Esophagus muscularis mucosa (tissue), 4 donors: ENCODE measurements at regions not wholly inside any gene's neighbourhood (a gene's known extent, or its start where the extent isn't known, plus 50 kb on each side); places are given as distances from the start of the nearest gene placed in this dataset.
A peak's percentile ranks its signal among the peaks of the same experiment; 100 is the strongest.

ENCODE experiments used
- DNase-seq: peaks from one replicate; pipeline ENCODE4 v3.0.0-alpha.2; 2017; ENCODE audit errors: extremely low spot score
- H3K27ac ChIP-seq, 4 donors: fragments of 200-600 bp; sonication (generic); replicated peaks in 1 of 4; 1 replicate in 3 of 4; 2 replicates in 1 of 4; pipeline ENCODE4 v1.5.1; 2016 to 2019; ENCODE audit warnings: mild to moderate bottlenecking in 1 of 4
- H3K27me3 ChIP-seq, 4 donors: fragments of 200-600 bp; sonication (generic); one replicate each; pipeline versions ENCODE4 v1.5.1 to v1.6.0; 2016 to 2019
- H3K36me3 ChIP-seq, 4 donors: fragments of 200-600 bp; sonication (generic); one replicate each; pipeline ENCODE4 v1.5.1; 2016 to 2019
- H3K4me1 ChIP-seq, 4 donors: fragments of 200-600 bp; sonication (generic); one replicate each; pipeline ENCODE4 v1.5.1; 2016 to 2019
- H3K4me3 ChIP-seq, 4 donors: fragments of 200-600 bp; sonication (generic); 1 replicate in 2 of 4; 2 replicates in 2 of 4; pipeline ENCODE4 v1.5.1; 2016 to 2019; ENCODE audit warnings: mild to moderate bottlenecking in 4 of 4, moderate library complexity in 1 of 4
- H3K9me3 ChIP-seq, 4 donors: fragments of 200-600 bp; sonication (generic); 1 replicate in 3 of 4; 2 replicates in 1 of 4; pipeline ENCODE4 v1.5.1; 2016 to 2019
- CTCF ChIP-seq, 3 experiments: fragments of 200-600 bp in 2 of 3; fragments of 450-650 bp in 1 of 3; sonication (generic) in 2 of 3; IDR thresholded peaks; one replicate each; pipeline ENCODE4 v1.5.1; 2017 to 2019; ENCODE audit warnings: antibody characterized with exemption in 3 of 3, mild to moderate bottlenecking in 2 of 3, moderate library complexity in 1 of 3
- EP300 ChIP-seq: sonication (generic); formaldehyde crosslinking; IDR thresholded peaks from one replicate; pipeline ENCODE4 v1.6.1; 2017; ENCODE audit warnings: antibody characterized with exemption
- POLR2A ChIP-seq: fragments of 450-650 bp; IDR thresholded peaks from one replicate; pipeline ENCODE4 v1.6.1; 2017; ENCODE audit warnings: antibody characterized with exemption, moderate library complexity, mild to moderate bottlenecking, low read depth
- POLR2AphosphoS5 ChIP-seq, 2 donors: sonication (generic); formaldehyde crosslinking; IDR thresholded peaks; one replicate each; pipeline ENCODE4 v1.6.1; 2017; ENCODE audit warnings: antibody characterized with exemption in 2 of 2
- WGBS: methylation state at CpG from one replicate; pipeline ENCODE4 v1.1.5; 2018; 5-methylcytosine and 5-hydroxymethylcytosine counted together
- intact Hi-C: fragments of 100-400 bp; cut with DNase I; formaldehyde crosslinking; loops from one replicate; pipeline ENCODE4 v1.15.1; 2023

- intact Hi-C loops: no loop called here
- peak overlapping the region; percentile 2 to 38 (median 30) for H3K27ac ChIP-seq
These were observed 329.2 kb upstream of the HAND2 start for GRCh38 chr4:173859091-173859713.

GRCh38 chr4:173858471-173858870, 328.4 kb upstream of the HAND2 start:
- intact Hi-C loops: no loop called here
- H3K27me3 ChIP-seq: no peaks in the 10 kb centered on the region
- H3K4me1 ChIP-seq: peaks cover 7 to 37% (median 16%) of the 10 kb centered on the region in 4 donors
- TF ChIP-seq POLR2AphosphoS5 (IDR thresholded peaks at IDR 0.05) (no peak), POLR2A (no peak), EP300 (no peak), CTCF (IDR thresholded peaks at IDR 0.05) (no peak)
- no peaks in the 10 kb centered on the region for H3K36me3 ChIP-seq
- H3K27ac ChIP-seq: peak overlapping the region in 1 of 4 donors; percentile 38
- H3K4me3 ChIP-seq: no peak overlapping the region
- 58% methylated on average over 2 of the region's 2 CpGs for WGBS
- DNase-seq: no peak
- no peaks in the 10 kb centered on the region for H3K9me3 ChIP-seq

More at GRCh38 chr4:173859091-173859713, 329.2 kb upstream of the HAND2 start:
- 35% methylated on average over 6 of the region's 6 CpGs for WGBS
- H3K4me3 ChIP-seq: no peak overlapping the region
- H3K9me3 ChIP-seq: peaks cover 0 to 5% (median under 1%) of the 10 kb centered on the region in 4 donors
- TF ChIP-seq POLR2AphosphoS5 (IDR thresholded peaks at IDR 0.05) (no peak), EP300 (no peak), POLR2A (no peak), CTCF (IDR thresholded peaks at IDR 0.05) (no peak)
- no peak for DNase-seq
- no peaks in the 10 kb centered on the region for H3K27me3 ChIP-seq
- H3K36me3 ChIP-seq: no peaks in the 10 kb centered on the region
- peaks cover 7 to 34% (median 13%) of the 10 kb centered on the region in 4 donors for H3K4me1 ChIP-seq

DNA sequence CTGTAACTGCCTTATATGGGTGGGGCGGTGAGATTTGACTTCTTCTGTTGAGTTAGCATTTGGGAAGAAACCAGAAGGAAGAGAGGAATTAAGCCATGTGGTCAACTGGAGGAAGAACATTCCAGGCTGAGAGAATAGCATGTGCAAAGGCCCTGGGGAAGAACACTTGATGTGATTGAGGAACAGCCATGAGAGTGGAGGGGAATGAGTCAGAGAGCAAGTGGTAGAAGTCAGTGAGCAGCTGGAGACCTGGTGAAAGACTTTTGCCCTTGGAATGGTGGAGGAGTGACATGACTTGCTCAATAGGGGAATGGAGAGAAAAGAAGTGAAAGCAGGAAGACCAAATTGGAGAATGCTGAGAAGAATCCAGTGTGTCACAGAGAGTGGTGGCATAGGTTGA, 327.8 kb upstream of the HAND2 start:
- WGBS: 96% methylated on average over 1 of the region's 1 CpG
- H3K27me3 ChIP-seq: no peaks in the 10 kb centered on the region
- intact Hi-C loops: no loop called here
- H3K4me1 ChIP-seq: peaks cover 7 to 42% (median 21%) of the 10 kb centered on the region in 4 donors
- H3K4me3 ChIP-seq: no peak overlapping the region
- no peaks in the 10 kb centered on the region for H3K9me3 ChIP-seq
- DNase-seq: no peak
- TF ChIP-seq POLR2AphosphoS5 (IDR thresholded peaks at IDR 0.05): no peak
- TF ChIP-seq POLR2A: no peak
- TF ChIP-seq EP300: no peak
- no peak for TF ChIP-seq CTCF (IDR thresholded peaks at IDR 0.05)
- no peak overlapping the region for H3K27ac ChIP-seq
- H3K36me3 ChIP-seq: no peaks in the 10 kb centered on the region

- 56% methylated on average over 2 of the region's 2 CpGs for WGBS
- intact Hi-C loops: no loop called here
- no peaks in the 10 kb centered on the region for H3K27me3 ChIP-seq
These were observed 325.0 kb upstream of the HAND2 start for GRCh38 chr4:173855015-173855414.

More at GRCh38 chr4:173855015-173855414, 325.0 kb upstream of the HAND2 start:
- peak overlapping the region in 2 of 4 donors; percentile 6 to 34 for H3K27ac ChIP-seq
- no peak for DNase-seq
- no peaks in the 10 kb centered on the region for H3K9me3 ChIP-seq
- peaks cover 7 to 38% (median 21%) of the 10 kb centered on the region in 4 donors for H3K4me1 ChIP-seq
- H3K4me3 ChIP-seq: no peak overlapping the region
- TF ChIP-seq POLR2AphosphoS5 (IDR thresholded peaks at IDR 0.05) (no peak), EP300 (no peak), POLR2A (no peak), CTCF (IDR thresholded peaks at IDR 0.05) (no peak)
- H3K36me3 ChIP-seq: no peaks in the 10 kb centered on the region
